Stimulated activated CD4-positive, alpha-beta T cell treated with anti-CD3 and anti-CD28 coated beads, Interleukin-1b, Interleukin-23, amount 100 ng/mL, for 1 hour (primary cell): ENCODE measurements at regions not wholly inside any gene's neighbourhood (a gene's known extent, or its start where the extent isn't known, plus 50 kb on each side); places are given as distances from the start of the nearest gene placed in this dataset.

Source experiments
- DNase-seq, 2 donors: peaks; one replicate each; pipeline ENCODE4 v3.0.0-alpha.2; 2020; ENCODE audit warnings: low read depth in 2 of 2

DNA sequence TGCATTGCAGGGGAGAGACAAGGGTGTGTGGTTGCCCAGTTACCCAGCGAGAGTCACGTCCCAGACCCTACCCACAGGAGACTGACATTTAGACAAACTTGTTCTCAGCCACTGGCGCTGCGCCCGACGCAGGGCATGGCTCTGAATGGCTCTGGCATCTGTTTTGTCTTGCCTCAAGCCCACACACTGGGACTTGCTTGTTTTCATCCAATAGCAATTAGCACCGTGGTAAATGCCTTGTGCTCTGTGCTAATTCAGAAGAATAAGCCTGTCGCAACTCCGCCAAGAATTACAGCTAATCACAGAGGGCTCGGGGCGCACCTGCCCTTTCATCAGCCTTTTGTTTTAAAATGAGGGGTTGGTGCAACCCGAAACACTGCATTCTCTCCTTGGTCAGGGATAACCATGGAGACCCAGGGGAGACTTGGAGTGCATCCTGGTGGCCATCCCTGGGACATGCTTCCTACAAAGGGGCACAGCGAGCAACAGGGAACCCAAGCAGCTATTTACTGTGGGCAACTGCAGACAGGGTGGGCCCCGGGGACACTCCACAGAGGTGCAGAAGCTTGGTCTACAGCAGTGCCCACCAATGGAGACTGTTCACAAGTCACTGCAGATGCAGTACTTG is 220.6 kb upstream of the ZFHX3 start:
- DNase-seq, result no peak

- no peak for DNase-seq
Observed at GRCh38 chr16:73265935-73266334, 218.0 kb upstream of the ZFHX3 start.

- DNase-seq, result no peak
Observed at GRCh38 chr16:73265124-73265837, 217.4 kb upstream of the ZFHX3 start.

- no peak for DNase-seq
Observed at GRCh38 chr16:73262931-73263330, 215.0 kb upstream of the ZFHX3 start.

DNA sequence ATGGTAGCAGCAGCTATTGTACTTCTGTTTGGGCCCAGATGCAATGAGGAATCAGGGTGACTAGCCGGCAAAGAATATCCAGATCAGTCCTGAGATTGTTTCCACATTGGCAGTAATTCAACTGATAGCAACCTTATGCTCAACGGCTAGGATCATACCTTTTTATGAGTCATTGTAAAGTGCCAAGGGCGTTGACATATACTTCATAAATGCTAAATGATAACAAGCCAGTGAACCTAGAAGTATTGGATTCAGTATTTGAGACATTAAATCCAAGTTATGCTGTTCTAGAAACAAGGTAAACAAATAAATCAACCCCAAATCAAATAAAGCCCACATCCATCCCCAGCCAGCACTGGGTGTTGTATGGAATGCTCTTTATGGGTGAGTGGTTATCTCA is 207.1 kb upstream of the ZFHX3 start:
- no peak for DNase-seq

GRCh38 chr16:73253922-73254480 is 206.1 kb upstream of the ZFHX3 start:
- no peak for DNase-seq

- DNase-seq, result no peak
Observed at GRCh38 chr16:73252446-73252845, 204.5 kb upstream of the ZFHX3 start.

- DNase-seq, result no peak
Observed at GRCh38 chr16:73251608-73252007, 203.7 kb upstream of the ZFHX3 start.

DNA sequence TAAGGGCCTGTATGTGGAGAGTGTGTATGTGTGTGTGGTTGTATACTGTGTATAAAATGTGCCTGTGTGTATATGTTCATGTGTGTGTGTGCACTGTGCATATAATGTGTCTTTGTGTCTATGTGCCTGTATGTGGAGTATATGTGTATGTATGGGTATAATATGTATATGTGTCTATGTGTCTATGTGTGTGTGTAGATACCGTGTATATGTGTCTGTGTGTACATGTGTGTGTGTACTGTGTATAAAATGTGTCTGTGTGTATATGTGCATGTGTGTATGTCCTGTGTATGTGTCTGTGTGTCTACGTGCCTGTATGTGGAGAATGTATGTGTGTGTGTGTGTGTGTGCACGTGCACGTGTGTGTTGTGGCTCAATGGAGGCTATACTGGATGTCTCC is 200.4 kb upstream of the ZFHX3 start:
- no peak for DNase-seq

GRCh38 chr16:73240920-73241319 is 193.0 kb upstream of the ZFHX3 start:
- DNase-seq, result no peak

DNA sequence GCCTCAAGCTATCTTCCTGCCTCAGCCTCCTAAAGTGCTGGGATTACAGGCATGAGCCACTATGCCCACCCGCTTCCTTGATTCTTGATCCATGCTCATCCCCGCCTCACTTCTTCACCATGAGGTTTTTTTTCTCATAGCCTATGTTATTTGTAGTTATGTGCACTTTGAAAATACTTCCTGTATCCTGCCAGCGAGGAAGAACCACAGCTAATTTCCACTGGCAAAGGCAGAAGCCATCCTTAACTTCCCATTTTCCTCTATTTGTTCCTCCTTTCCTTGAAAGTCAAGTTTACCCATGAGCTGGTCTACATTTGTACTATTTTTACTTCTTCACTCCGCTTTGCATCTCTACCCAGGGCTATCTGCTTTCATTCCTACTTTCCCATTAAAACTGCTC is 189.7 kb upstream of the ZFHX3 start:
- no peak for DNase-seq

DNA sequence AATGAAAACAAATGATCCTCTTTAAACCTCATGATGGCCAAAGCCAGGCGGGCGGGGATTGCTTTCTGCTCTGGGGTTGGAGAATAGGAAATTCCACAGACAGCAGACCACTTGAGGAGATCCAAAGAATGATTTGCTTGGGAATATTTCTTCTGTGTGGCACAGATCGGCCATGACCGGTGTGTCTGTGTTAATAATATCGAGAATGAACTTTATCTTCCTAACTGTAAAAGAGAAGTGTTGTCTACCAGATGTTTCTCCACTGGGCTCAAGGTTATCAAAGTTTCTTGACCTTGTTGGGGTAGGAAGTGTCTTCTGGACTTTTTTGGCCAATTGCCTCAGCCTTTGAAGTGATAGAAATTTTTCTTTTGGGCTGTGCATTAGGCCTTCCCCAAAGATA is 186.6 kb upstream of the ZFHX3 start:
- DNase-seq, result no peak

GRCh38 chr16:73233846-73234424 is 186.0 kb upstream of the ZFHX3 start:
- no peak for DNase-seq

GRCh38 chr16:73233329-73233765 is 185.4 kb upstream of the ZFHX3 start:
- no peak for DNase-seq

- no peak for DNase-seq
Observed at GRCh38 chr16:73232555-73233328, 184.8 kb upstream of the ZFHX3 start.

GRCh38 chr16:73231944-73232554 is 184.1 kb upstream of the ZFHX3 start:
- DNase-seq, result no peak

GRCh38 chr16:73231379-73231778 is 183.5 kb upstream of the ZFHX3 start:
- no peak for DNase-seq

DNA sequence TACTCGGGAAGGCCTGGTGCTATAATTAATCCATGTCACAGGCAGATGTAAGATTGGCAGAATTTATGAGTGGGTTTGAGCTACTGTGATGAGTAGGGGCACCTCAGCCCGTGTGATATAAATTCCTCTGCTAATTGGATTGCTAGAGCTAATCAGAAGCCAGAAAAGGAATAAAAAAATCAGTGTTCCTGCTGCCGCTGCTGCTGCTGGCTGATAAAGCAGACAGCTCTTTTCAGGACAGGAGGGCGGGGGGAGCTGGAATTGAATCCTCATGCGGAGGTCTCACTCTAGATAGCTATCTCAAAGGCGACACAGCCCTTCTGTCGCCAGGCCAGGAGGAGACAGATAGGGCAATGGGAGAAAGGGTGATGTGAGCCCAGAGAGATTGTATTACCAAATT is 182.7 kb upstream of the ZFHX3 start:
- no peak for DNase-seq

GRCh38 chr16:73228649-73229048 is 180.7 kb upstream of the ZFHX3 start:
- DNase-seq, result no peak

DNA sequence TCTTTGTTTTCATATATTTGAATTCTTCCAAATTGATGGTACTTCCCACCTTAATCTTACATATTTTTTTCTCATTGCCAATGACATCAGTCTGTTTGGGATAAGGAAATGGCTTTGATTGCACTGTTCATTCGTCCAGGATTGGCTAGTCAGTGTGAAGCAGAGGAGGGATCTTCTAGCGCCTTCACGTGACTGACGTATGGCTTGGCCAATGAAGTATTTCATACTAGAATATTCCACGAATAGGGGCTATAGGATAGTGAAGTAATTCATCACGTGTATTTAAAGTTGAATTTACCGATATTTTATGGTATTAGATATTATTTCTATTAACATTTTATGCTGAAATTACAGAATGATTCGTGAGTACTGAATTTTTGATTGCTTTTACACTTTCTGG is 178.7 kb upstream of the ZFHX3 start:
- DNase-seq, result no peak

DNA sequence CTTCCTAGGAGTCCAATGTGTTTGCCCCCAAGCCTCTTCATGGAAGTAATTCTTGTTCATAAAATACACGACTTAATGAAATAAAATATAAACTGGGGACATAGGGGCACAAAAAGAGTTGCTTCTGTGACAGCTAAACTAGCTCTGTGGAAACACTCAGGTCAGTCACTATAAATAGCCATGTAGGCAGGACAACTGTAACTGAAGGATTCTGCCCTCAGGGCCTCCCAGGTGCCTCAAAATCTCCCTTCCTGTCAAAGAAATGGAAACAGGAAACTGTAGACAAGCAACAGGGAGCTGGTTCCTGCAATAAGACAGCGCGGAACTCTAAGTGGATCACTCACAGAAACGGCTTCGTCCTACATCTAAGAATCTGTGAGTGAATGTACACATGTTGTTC is 178.1 kb upstream of the ZFHX3 start:
- no peak for DNase-seq

DNA sequence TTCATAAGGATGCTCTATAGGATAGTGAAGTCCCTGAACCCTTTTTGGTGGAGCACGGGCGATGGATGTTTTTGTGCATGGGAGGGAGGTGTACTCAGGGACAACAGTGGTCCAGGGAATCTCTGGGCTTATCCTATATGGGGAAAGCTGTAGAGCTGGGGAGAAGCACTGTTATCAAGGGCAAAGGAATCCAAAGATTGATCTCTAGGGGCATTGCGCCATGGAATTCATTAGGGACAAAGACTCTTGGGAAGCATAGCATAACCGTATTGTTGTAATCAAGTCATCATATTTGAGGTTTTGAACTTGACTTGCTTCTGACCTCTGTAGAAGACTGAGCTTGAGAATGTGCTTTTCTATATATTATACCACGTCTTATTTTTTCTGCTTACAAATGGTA is 172.9 kb upstream of the ZFHX3 start:
- no peak for DNase-seq
